ENCODE measurements at regions not wholly inside any gene's neighbourhood (a gene's known extent, or its start where the extent isn't known, plus 50 kb on each side); places are given as distances from the start of the nearest gene placed in this dataset.

GRCh38 chr2:12261986-12262680 is 454.6 kb upstream of the TRIB2 start:
- no peak overlapping the region for H3K4me3 ChIP-seq (ENCODE audit: low read depth, low read length)
- DNase-seq (ENCODE audit: low read depth) = peak; percentile 40
- TF ChIP-seq CTCF (conservative IDR thresholded peaks at IDR 0.05; ENCODE audit: low read depth, low read length) = no peak

GRCh38 chr2:12262681-12263436 is 453.9 kb upstream of the TRIB2 start:
- no peak overlapping the region for H3K4me3 ChIP-seq (ENCODE audit: low read depth, low read length)
- peak; percentile 85 for DNase-seq (ENCODE audit: low read depth)
- TF ChIP-seq CTCF (conservative IDR thresholded peaks at IDR 0.05; ENCODE audit: low read depth, low read length) = no peak

- no peak overlapping the region for H3K4me3 ChIP-seq (ENCODE audit: low read depth, low read length)
- no peak for TF ChIP-seq CTCF (conservative IDR thresholded peaks at IDR 0.05; ENCODE audit: low read depth, low read length)
- DNase-seq (ENCODE audit: low read depth) = no peak
Observed at GRCh38 chr2:12263730-12264129, 453.0 kb upstream of the TRIB2 start.

- no peak for TF ChIP-seq CTCF (conservative IDR thresholded peaks at IDR 0.05; ENCODE audit: low read depth, low read length)
- no peak for DNase-seq (ENCODE audit: low read depth)
- H3K4me3 ChIP-seq (ENCODE audit: low read depth, low read length) = no peak overlapping the region
Observed at GRCh38 chr2:12264146-12264545, 452.6 kb upstream of the TRIB2 start.

GRCh38 chr2:12265646-12266045 is 451.1 kb upstream of the TRIB2 start:
- TF ChIP-seq CTCF (conservative IDR thresholded peaks at IDR 0.05; ENCODE audit: low read depth, low read length) = no peak
- H3K4me3 ChIP-seq (ENCODE audit: low read depth, low read length) = no peak overlapping the region
- DNase-seq (ENCODE audit: low read depth) = peak; percentile 62

GRCh38 chr2:12267042-12267441 is 449.7 kb upstream of the TRIB2 start:
- DNase-seq (ENCODE audit: low read depth) = no peak
- TF ChIP-seq CTCF (conservative IDR thresholded peaks at IDR 0.05; ENCODE audit: low read depth, low read length) = no peak
- H3K4me3 ChIP-seq (ENCODE audit: low read depth, low read length) = no peak overlapping the region

Data from choroid plexus epithelial cell (primary cell).